Fibroblast of pulmonary artery (primary cell): ENCODE measurements at regions not wholly inside any gene's neighbourhood (a gene's known extent, or its start where the extent isn't known, plus 50 kb on each side); places are given as distances from the start of the nearest gene placed in this dataset.

ENCODE experiments used
- DNase-seq: peaks from one replicate; pipeline ENCODE4 v3.0.0-alpha.2; 2010; ENCODE audit warnings: low read depth
- H3K4me3 ChIP-seq: replicated peaks from 2 replicates; pipeline ENCODE4 v1.5.1; 2011; ENCODE audit warnings: low read depth, mild to moderate bottlenecking, control low read depth, low read length, moderate library complexity
- CTCF ChIP-seq: IDR thresholded peaks from 2 replicates; pipeline ENCODE4 v1.5.1; 2011; ENCODE audit warnings: mild to moderate bottlenecking, control low read depth, low read length, inconsistent platforms; ENCODE audit errors: missing control alignments

- no peak for DNase-seq
- H3K4me3 ChIP-seq, result no peak overlapping the region
- TF ChIP-seq CTCF, result no peak
Measured at GRCh38 chr11:26837154-26837553, 115.3 kb upstream of the SLC5A12 start.

GRCh38 chr11:26839911-26840698 lies 118.2 kb upstream of the SLC5A12 start:
- no peak for TF ChIP-seq CTCF
- no peak for DNase-seq
- H3K4me3 ChIP-seq, result no peak overlapping the region

- peak; percentile 80 for DNase-seq
- TF ChIP-seq CTCF, result no peak
- no peak overlapping the region for H3K4me3 ChIP-seq
Measured at GRCh38 chr11:26841818-26842473, 120.1 kb upstream of the SLC5A12 start.

GRCh38 chr11:26842478-26843282 lies 120.8 kb upstream of the SLC5A12 start:
- peak; percentile 84 for DNase-seq
- H3K4me3 ChIP-seq, result no peak overlapping the region
- no peak for TF ChIP-seq CTCF

GRCh38 chr11:26843539-26843938 lies 121.7 kb upstream of the SLC5A12 start:
- no peak for DNase-seq
- no peak overlapping the region for H3K4me3 ChIP-seq
- TF ChIP-seq CTCF, result no peak

GRCh38 chr11:26844963-26845362 lies 123.1 kb upstream of the SLC5A12 start:
- DNase-seq, result no peak
- no peak for TF ChIP-seq CTCF
- H3K4me3 ChIP-seq, result no peak overlapping the region
